Upper lobe of right lung (tissue), 1 donor: ENCODE measurements at regions not wholly inside any gene's neighbourhood (a gene's known extent, or its start where the extent isn't known, plus 50 kb on each side); places are given as distances from the start of the nearest gene placed in this dataset.

Experiments
- ATAC-seq: fragments of 200-7000 bp; cut with Tn5 transposase; one replicate; pipeline ENCODE4 v1.9.1; 2020; ENCODE audit warnings: mild to moderate bottlenecking, moderate library complexity
- DNase-seq: peaks from one replicate; pipeline ENCODE4 v3.0.0-alpha.2; 2020
- H3K27ac ChIP-seq: fragments of 200-600 bp; one replicate; pipeline ENCODE4 v1.8.0; 2022
- H3K27me3 ChIP-seq: fragments of 200-600 bp; one replicate; pipeline ENCODE4 v1.8.0; 2022; ENCODE audit warnings: mild to moderate bottlenecking
- H3K36me3 ChIP-seq: fragments of 200-600 bp; one replicate; pipeline ENCODE4 v1.8.0; 2022
- H3K4me1 ChIP-seq: fragments of 200-600 bp; one replicate; pipeline ENCODE4 v1.8.0; 2022
- H3K4me3 ChIP-seq: fragments of 200-600 bp; one replicate; pipeline ENCODE4 v1.8.0; 2022; ENCODE audit warnings: mild to moderate bottlenecking
- H3K9me3 ChIP-seq: fragments of 200-600 bp; one replicate; pipeline ENCODE4 v1.8.0; 2022
- CTCF ChIP-seq: fragments of 200-600 bp; IDR thresholded peaks from one replicate; pipeline ENCODE4 v1.8.0; 2022; ENCODE audit warnings: antibody characterized with exemption
- intact Hi-C: fragments of 100-400 bp; cut with DNase I; formaldehyde crosslinking; loops from one replicate; pipeline ENCODE4 v1.11.0; 2022
- donor health status: DM: no; HTN: yes; CAD: no; lungs with severe emphysema.

- H3K36me3 ChIP-seq: no peaks in the 10 kb centered on the region
- no peaks in the 10 kb centered on the region for H3K4me1 ChIP-seq
- TF ChIP-seq CTCF: peak; percentile 74
- no peaks in the 10 kb centered on the region for H3K9me3 ChIP-seq
- ATAC-seq (peak; percentile 91), DNase-seq (no peak)
- H3K4me3 ChIP-seq: no peak overlapping the region
- peaks cover 37% of the 10 kb centered on the region for H3K27me3 ChIP-seq
- no peak overlapping the region for H3K27ac ChIP-seq
- intact Hi-C loops: no loop called here
These were observed 58.7 kb upstream of the PABPC3 start for GRCh38 chr13:25037057-25037813.

GRCh38 chr13:25042151-25042865 lies 53.6 kb upstream of the PABPC3 start:
- peak; percentile 13 for ATAC-seq
- Histone ChIP-seq H3K4me1 (no peaks in the 10 kb centered on the region), H3K36me3 (no peaks in the 10 kb centered on the region), H3K27ac (no peak overlapping the region), H3K4me3 (no peak overlapping the region), H3K27me3 (peaks cover 66% of the 10 kb centered on the region), H3K9me3 (no peaks in the 10 kb centered on the region)
- DNase-seq: no peak
- no peak for TF ChIP-seq CTCF
- intact Hi-C loops: no loop called here

- no peak for ATAC-seq
- Histone ChIP-seq H3K27me3 (peaks cover 74% of the 10 kb centered on the region), H3K4me3 (no peak overlapping the region), H3K4me1 (no peaks in the 10 kb centered on the region), H3K27ac (no peak overlapping the region), H3K9me3 (no peaks in the 10 kb centered on the region), H3K36me3 (no peaks in the 10 kb centered on the region)
- no peak for DNase-seq
- intact Hi-C loops: no loop called here
- TF ChIP-seq CTCF: no peak
These were observed 51.9 kb upstream of the PABPC3 start for GRCh38 chr13:25044071-25044470.
